Psoas muscle (tissue), 7 donors: ENCODE measurements at regions not wholly inside any gene's neighbourhood (a gene's known extent, or its start where the extent isn't known, plus 50 kb on each side); places are given as distances from the start of the nearest gene placed in this dataset.

Experiments used
- ATAC-seq, 4 donors: fragments of 200-7000 bp; cut with Tn5 transposase; one replicate each; pipeline ENCODE4 v1.9.1; 2020; ENCODE audit warnings: moderate library complexity in 3 of 4, mild to moderate bottlenecking in 2 of 4
- DNase-seq, 2 donors: peaks; one replicate each; pipeline ENCODE4 v3.0.0-alpha.2; 2020
- H3K27ac ChIP-seq: fragments of 200-600 bp; one replicate; pipeline ENCODE4 v1.8.0; 2022
- H3K27me3 ChIP-seq, 3 donors: fragments of 200-600 bp in 1 of 3; one replicate each; pipeline versions ENCODE4 v1.6.1 to v1.8.0; 2013 to 2022; ENCODE audit warnings: low read length in 2 of 3, mild to moderate bottlenecking in 2 of 3, moderate library complexity in 1 of 3; ENCODE audit not compliant: insufficient read depth in 3 of 3
- H3K36me3 ChIP-seq, 2 donors: fragments of 200-600 bp in 1 of 2; one replicate each; pipeline versions ENCODE4 v1.6.1 to v1.8.0; 2013 to 2022; ENCODE audit warnings: low read depth in 1 of 2, mild to moderate bottlenecking in 1 of 2, moderate library complexity in 1 of 2; ENCODE audit not compliant: insufficient read depth in 1 of 2
- H3K4me1 ChIP-seq: fragments of 200-600 bp; one replicate; pipeline ENCODE4 v1.8.0; 2022
- H3K4me3 ChIP-seq: fragments of 200-600 bp; one replicate; pipeline ENCODE4 v1.8.0; 2022; ENCODE audit warnings: mild to moderate bottlenecking
- H3K9me3 ChIP-seq: fragments of 200-600 bp; one replicate; pipeline ENCODE4 v1.8.0; 2022
- WGBS, 3 donors: extraction: QIAGEN DNeasy Blood & Tissue Kit; methylation state at CpG; one replicate each; pipeline versions ENCODE4 v1.1.6 to v1.1.7; 2013; 5-methylcytosine and 5-hydroxymethylcytosine counted together
- intact Hi-C, 2 donors: fragments of 100-400 bp; cut with DNase I; formaldehyde crosslinking; loops; one replicate each; pipeline versions ENCODE4 v1.11.0 to v1.14.2; 2022
- TF ChIP-seq, protein P1 (sequence below): fragments of 200-600 bp; IDR thresholded peaks from one replicate; pipeline ENCODE4 v1.8.0; 2022; ENCODE audit warnings: antibody characterized with exemption
- donor health status: healthy with polysubstance abuse.
- donor health status: DM: no; HTN: no; CAD: no; lungs with moderate emphysema.
- donor health status: Bipolar disorder and iron deficiency.
- donor health status: healthy.
- donor health status: DM: yes; HTN: yes; CAD: no.
- donor health status: DM: no; HTN: no; CAD: no.
- donor health status: DM: yes; HTN: yes; CAD: no.

GRCh38 chr5:29715167-29715566 lies 1478.3 kb upstream of the CDH6 start:
- Histone ChIP-seq H3K27me3 (no peaks in the 10 kb centered on the region), H3K36me3 (no peaks in the 10 kb centered on the region), H3K4me3 (no peak overlapping the region), H3K4me1 (no peaks in the 10 kb centered on the region), H3K9me3 (peaks cover 4% of the 10 kb centered on the region), H3K27ac (no peak overlapping the region)
- DNase-seq (no peak), ATAC-seq (no peak)
- TF ChIP-seq, protein P1, sequence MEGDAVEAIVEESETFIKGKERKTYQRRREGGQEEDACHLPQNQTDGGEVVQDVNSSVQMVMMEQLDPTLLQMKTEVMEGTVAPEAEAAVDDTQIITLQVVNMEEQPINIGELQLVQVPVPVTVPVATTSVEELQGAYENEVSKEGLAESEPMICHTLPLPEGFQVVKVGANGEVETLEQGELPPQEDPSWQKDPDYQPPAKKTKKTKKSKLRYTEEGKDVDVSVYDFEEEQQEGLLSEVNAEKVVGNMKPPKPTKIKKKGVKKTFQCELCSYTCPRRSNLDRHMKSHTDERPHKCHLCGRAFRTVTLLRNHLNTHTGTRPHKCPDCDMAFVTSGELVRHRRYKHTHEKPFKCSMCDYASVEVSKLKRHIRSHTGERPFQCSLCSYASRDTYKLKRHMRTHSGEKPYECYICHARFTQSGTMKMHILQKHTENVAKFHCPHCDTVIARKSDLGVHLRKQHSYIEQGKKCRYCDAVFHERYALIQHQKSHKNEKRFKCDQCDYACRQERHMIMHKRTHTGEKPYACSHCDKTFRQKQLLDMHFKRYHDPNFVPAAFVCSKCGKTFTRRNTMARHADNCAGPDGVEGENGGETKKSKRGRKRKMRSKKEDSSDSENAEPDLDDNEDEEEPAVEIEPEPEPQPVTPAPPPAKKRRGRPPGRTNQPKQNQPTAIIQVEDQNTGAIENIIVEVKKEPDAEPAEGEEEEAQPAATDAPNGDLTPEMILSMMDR = no peak
- intact Hi-C loops = no loop called here

- no peak for ATAC-seq
- WGBS, 3 donors = 48 to 64% (median 53%) methylated on average over 1 of the region's 1 CpG
- TF ChIP-seq, protein P1 = no peak
Measured at GRCh38 chr5:29702875-29703274, 1490.6 kb upstream of the CDH6 start.

GRCh38 chr5:29701600-29701999 lies 1491.9 kb upstream of the CDH6 start:
- no peak for ATAC-seq
- WGBS, 3 donors = 80 to 87% (median 85%) methylated on average over 4 of the region's 4 CpGs
- H3K27ac ChIP-seq = no peak overlapping the region

More at GRCh38 chr5:29702875-29703274, 1490.6 kb upstream of the CDH6 start:
- no peaks in the 10 kb centered on the region for H3K36me3 ChIP-seq
- no peaks in the 10 kb centered on the region for H3K4me1 ChIP-seq
- intact Hi-C loops = no loop called here
- no peaks in the 10 kb centered on the region for H3K27me3 ChIP-seq
- H3K4me3 ChIP-seq = no peak overlapping the region
- DNase-seq = no peak
- H3K27ac ChIP-seq = no peak overlapping the region
- H3K9me3 ChIP-seq = no peaks in the 10 kb centered on the region

DNA sequence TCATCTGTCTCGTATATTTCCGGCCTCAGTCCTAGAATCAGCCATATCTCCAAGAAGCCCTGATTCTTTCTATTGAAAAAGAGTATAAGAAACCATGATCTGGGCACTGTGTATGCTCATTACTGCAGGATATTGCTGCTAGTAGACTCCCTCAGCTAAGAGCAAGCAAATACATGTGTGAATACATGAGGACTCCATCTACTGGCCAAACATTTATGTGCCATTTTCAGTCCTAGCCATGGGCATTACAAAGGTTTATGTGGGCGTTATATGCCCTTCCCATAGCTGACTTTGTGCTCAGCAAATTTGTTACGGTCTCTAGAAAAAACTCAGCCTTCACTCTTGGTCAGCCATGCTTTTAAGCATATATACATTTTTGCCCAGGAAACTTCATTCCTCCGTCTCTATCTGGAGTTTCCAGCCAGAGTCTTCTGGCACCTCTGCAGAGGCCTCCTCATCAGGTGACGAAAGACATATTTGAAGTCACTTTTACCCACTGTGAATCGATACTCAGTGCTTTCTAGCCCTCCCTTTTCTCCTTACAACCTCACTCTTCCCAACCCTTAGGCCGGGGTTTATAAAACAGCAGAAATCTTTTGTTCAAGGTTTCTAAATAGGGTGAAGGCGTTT lies 1495.6 kb upstream of the CDH6 start:
- TF ChIP-seq, protein P1 = no peak
- no peak overlapping the region for H3K27ac ChIP-seq
- H3K36me3 ChIP-seq = no peaks in the 10 kb centered on the region
- H3K4me3 ChIP-seq = no peak overlapping the region
- ATAC-seq = no peak
- no peak for DNase-seq
- intact Hi-C loops = no loop called here
- H3K9me3 ChIP-seq = no peaks in the 10 kb centered on the region
- 72 to 79% (median 77%) methylated on average over 9 of the region's 9 CpGs for WGBS, 3 donors
- H3K4me1 ChIP-seq = no peaks in the 10 kb centered on the region
- no peaks in the 10 kb centered on the region for H3K27me3 ChIP-seq

More at GRCh38 chr5:29701600-29701999, 1491.9 kb upstream of the CDH6 start:
- TF ChIP-seq, protein P1 = no peak
- DNase-seq = no peak
- H3K27me3 ChIP-seq = no peaks in the 10 kb centered on the region
- H3K4me3 ChIP-seq = no peak overlapping the region
- H3K36me3 ChIP-seq = no peaks in the 10 kb centered on the region
- H3K4me1 ChIP-seq = no peaks in the 10 kb centered on the region
- intact Hi-C loops = no loop called here
- no peaks in the 10 kb centered on the region for H3K9me3 ChIP-seq

DNA sequence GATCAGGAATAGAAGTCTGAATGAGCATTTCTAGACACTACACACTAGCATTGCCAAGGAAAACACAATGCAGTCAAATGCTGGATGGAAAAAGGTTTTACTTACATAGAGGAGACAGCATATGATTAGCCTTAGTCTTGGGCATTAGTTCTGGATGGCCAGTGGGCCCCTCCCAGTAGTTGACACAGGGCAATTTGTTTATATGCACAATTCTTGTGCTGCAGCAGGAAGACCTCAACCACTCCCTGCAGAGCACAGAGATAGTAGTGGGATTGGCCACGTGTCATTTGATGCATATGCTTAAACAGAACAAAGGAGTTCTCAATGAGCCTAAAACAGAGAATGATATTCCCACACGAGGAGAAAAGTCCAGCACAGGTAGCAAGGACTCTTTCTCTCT lies 1496.2 kb upstream of the CDH6 start:
- DNase-seq (no peak), ATAC-seq (no peak)
- Histone ChIP-seq H3K9me3 (no peaks in the 10 kb centered on the region), H3K36me3 (no peaks in the 10 kb centered on the region), H3K4me3 (no peak overlapping the region), H3K4me1 (no peaks in the 10 kb centered on the region), H3K27ac (no peak overlapping the region), H3K27me3 (no peaks in the 10 kb centered on the region)
- intact Hi-C loops = no loop called here
- WGBS, 3 donors = 51 to 64% (median 52%) methylated on average over 2 of the region's 2 CpGs
- TF ChIP-seq, protein P1 = no peak
